SHP77 treated with DMSO at 0.1 percent for 48 hours (cell line): ENCODE measurements at regions not wholly inside any gene's neighbourhood (a gene's known extent, or its start where the extent isn't known, plus 50 kb on each side); places are given as distances from the start of the nearest gene placed in this dataset.
"Not testable (repeated sequence)": the region's sequence is repeated elsewhere in the genome, so short reads cannot be mapped to it uniquely, and the experiment has no call there.

Experiments
- DNase-seq: peaks from one replicate; lab custom pipeline; 2025; lab: John Stamatoyannopoulos, UW

DNA sequence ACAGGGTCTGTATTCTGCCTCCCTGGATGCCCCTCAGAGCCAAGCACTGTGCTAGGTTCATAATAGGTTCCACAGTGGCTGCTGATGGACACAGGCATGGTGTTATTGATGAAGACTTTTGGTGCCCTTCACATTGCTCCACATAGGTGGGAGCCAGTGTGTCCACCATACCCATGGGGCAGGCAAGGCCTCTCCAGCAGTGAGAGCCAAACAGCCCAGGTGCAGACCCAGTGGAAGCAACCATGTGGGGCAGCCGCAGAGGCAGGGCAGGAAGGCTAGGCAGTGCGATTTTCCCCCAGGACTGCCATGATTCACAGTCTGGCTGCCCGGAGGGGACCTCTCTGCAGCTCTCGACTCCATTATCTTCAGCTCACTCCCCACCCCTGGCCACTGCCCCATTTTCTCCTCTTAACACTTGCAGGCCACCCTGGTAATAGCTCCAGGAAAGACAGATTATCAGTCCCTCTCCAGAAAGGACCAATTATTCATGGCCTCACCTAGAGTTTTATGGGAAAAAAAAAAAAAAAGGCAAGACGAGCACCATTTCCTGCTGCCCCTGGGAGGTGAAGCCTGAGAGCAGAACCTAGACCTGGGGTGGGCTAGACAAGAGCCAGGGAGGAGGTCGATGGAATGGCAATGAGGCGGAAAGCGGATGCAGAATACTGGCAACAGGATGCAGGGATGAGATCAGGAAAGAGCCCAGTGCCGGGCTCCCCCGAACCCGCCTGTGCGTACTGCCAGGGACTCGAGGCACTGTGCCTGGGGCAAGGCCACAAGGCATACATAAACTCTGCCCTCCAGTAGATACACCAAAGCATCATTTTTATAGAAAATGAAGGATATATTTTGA, 343.0 kb upstream of the NCAM1 start:
- no peak for DNase-seq

DNA sequence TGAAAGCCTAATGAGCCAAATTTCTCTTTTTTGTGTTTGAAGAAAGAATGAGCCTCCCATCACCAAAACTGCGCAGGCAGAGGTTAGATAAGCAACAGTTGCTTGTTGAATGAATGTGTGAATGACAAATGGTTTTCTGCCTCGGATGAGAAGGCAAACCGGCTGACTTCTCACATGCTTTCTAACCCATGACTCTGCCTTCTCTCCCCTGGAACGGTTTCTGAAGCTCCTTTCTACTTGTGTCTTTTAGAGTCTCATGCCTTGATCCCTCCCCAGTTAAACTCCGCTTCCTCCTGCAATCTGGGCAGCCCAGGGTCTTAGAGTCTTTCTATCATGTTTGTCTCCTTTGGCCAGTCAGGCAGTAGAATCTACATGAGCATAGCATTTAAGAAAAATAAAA, 342.1 kb upstream of the NCAM1 start:
- no peak for DNase-seq

DNA sequence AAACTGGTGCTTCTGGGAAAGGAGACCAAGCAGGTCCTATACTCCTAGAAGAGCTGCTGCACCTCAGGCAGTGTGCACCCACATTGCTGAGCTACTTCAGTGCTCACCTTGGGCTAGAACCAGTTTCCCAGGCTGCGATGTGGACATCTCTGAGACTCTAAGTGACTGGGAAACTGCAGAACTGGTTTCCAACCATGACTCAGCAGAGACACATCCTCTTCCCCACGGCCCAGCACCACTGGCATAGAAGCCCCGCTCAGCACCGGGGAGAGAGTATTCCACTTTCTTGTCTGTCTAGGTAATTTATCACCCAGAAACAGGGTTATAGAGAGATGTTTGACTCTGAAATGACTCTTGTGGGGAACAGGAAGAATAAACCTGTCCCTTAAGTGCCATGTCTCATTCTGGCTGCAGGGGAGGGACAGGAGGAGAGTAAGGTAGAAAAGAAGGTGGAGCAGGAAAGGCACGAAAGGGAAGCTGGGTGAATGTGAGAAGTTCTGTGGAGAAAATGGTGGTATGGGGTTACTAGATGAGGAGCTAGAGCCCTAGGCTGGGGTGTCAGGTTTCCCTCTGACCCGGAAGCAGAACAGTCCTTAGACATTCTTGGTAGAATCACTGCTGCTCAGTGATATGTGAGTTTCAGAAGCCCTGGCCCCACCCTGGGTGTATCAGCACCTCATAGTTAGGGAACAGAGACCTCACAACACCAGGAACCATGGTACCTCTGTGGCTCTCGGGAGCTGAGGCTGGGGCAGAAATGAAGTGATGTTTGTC, 340.4 kb upstream of the NCAM1 start:
- DNase-seq, result no peak

DNA sequence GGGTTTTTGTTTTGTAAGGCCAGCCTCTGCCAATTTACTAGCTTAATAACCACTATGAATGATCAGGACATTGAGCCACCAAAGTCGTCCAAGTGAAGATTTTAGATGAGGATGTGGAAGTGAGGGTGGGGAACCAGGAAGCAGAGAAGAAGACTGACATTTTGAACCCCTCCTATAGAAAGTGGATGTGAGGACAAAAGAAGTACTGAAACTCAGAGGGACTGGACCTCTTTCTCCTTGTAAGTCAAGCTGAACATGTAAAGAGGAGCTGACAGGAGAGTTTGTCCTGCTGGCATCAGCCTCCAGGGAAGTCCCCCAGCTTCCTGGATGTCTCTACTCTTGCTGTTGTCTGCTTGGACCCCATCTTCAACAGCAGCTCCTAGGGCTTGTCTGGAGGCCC, 338.2 kb upstream of the NCAM1 start:
- DNase-seq, result no peak

DNA sequence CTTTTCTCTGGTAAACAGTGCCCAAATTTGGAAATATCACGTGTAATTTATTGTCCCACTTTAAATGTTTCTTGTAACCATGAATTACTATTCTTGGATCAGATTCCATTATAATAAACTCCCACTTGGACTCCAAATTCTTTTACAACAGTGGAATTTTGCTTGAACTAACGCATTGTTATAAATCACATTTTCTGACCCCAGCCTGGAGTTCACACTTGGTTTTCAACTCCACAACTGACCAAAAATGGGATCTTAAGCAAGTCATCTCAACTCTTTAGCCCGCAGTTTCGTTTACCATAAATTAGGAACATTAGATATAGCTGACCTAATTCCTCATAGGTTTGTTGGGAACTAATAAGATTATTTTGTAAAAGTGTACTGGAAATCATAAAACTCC, 336.8 kb upstream of the NCAM1 start:
- DNase-seq, result no peak

DNA sequence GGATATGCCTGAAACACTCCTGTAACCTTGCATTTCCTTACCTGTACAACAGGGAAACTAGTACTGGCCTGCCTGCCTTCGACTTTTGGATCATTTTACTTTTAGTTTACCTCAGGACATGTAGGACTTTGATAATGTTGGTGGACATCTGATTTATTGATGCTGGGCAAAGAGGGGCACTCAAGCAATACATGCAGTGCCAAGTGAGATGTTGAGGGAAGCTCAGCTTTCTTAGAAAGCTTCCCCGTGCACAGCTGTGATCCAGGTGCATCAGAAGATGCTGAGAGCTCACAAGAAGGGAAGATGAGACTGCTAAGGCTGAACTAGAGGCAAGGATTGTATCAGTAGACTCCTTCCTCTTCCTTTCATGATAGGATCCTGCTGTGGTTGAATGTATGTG, 336.2 kb upstream of the NCAM1 start:
- DNase-seq, result not testable (repeated sequence)

DNA sequence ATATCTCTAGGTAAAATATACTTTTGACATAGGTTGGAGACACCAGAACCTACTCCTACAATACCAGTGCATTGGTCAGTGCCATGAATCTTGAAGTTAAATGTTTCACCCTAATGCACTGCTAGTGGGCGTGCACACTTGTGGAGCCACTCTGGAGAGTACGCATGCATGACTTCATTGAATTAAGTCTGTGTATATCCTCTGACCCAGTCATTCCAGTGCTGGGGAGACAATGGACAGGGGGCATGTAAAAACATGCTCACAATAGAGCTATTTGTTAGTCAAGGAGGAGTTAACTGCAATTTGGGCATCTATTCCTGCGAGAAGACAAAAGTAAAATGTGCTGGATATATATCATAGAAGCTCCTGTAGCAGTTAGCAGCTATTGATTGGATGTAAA, 335.4 kb upstream of the NCAM1 start:
- DNase-seq, result no peak

DNA sequence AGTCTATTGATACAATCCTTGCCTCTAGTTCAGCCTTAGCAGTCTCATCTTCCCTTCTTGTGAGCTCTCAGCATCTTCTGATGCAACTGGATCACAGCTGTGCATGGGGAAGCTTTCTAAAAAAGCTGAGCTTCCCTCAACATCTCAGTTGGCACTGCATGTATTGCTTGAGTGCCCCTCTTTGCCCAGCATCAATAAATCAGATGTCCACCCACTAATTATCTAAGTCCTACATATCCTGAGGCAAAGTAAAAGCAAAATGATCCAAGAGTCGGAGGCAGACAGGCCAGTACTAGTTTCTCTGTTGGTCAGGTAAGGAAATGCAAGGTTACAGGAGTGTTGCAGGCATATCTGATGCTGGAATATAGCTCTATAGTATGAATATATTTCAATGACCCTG, 334.5 kb upstream of the NCAM1 start:
- DNase-seq, result no peak

DNA sequence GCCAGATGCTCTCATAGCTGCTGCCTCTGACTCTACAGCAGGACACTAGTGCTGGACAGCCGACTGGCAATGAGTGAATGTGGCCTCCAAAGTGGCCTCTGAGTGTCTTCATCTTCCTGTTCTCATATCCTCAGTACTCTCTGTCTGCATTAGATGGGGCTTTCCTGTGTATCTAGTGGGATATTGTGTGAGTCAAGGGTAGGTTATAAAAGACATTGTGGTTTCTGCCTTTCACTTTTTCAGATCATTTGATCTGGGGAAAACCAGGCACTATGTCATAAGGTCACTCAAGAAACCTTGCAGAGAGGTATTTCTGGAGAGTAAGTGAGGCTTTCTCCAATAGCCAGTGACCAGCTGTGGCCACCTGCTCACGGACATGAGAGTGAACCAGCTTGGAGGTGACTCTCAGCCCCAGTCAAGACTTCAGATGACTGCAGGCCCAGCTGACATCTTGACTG, 333.6 kb upstream of the NCAM1 start:
- DNase-seq, result no peak

DNA sequence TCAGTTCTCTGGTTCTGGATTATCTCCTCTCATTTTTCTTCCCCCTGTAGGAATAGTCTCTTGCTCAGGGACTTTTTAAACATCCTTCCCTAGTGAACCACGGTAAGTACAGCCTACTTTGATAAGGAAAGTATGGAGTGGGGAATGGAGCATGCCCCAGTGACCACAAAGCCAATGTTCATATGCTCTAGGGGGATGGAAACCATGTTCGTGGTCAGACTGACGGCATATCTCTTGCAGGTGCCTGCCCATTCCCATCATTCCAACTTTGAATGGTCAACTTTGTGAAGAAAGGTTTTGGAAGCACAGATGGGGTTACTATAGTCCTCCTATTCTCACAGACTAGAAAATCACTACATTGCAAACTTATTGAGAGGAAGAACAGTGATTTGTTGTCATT, 332.5 kb upstream of the NCAM1 start:
- no peak for DNase-seq

DNA sequence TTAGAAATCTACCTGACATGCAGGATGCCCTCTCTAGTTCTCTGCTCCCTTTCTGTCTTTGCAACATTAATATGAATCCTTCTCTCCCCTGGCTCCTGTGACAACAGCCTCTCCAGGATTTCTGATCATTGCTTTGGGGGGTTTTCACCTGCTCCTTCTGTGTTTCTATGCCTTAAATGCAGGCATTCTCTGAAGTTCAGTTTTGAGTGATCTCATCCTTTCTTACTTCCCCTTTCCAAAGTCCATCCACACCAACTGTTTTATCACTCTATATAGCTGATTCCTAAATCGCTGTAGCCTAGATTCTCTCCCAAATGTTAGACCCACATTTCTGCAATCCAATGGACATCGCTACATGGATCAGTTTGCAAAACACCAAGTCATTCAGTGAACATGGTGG, 330.7 kb upstream of the NCAM1 start:
- DNase-seq, result no peak

DNA sequence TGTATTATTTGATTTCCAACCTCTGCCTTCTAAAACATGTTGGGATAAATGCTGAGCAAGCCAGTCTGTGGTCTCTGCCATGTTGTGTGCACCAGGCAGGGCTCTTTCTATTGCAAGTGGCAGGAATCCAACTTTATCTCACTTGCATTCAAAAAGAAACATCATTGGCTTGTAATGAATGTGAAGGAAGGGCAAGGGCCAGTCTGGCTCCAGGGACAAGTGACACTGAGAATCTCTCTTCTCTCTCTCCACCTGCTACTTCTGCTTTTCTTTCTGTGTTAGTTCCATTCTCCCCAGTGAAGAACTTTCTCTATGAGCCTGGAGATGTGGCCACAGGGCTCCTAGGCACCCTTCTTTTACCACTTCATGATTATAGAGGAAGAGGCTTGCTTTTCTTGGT, 329.9 kb upstream of the NCAM1 start:
- DNase-seq, result no peak

DNA sequence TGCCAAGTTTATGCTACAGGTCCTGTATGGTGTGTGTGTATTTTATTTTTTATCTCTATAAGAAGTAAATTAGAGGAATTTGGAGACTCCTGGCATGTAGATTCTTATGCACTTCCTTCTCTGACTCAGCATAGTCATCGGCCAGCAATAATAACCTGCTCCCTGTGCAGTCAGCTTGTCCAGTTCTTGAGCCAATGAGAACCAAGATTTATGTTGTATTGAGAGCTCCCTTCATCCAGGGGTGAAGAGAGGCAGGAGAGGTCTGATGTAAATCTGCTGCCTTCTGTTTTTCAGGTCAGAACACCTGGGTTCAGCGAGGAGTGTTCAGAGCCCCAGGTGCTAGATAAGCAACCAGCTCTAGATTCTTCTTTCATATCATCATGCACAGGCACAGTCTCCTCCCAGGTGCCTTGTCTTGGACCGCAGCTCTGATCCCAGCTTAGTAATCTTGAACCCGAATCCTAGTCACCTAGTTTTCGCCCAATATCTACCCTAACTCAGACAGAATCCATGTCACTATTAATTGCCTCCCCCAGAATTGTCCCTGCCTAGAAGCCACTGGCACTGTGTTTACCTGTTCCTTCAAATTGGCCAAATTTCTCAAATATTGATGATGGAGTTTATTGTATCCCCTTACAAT, 328.2 kb upstream of the NCAM1 start:
- no peak for DNase-seq

DNA sequence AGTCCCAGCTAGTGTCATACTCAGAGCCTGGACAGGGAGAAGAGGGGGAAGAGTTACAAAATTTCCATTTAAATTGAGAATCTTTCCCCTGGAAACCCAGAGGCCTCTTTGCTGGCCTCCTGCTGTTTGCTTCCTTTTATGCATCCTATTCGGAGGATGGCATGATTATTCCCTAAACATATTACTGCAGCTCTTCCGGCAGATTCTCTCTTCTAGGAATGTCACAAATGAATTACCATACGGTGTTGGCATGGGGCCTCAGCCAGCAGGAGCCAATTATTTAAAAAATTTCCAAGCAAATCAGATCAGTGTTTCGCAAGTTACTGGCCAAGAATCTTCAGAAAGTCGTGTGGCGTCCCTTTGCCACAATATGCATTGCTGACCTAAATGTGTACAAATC, 326.7 kb upstream of the NCAM1 start:
- DNase-seq, result no peak

DNA sequence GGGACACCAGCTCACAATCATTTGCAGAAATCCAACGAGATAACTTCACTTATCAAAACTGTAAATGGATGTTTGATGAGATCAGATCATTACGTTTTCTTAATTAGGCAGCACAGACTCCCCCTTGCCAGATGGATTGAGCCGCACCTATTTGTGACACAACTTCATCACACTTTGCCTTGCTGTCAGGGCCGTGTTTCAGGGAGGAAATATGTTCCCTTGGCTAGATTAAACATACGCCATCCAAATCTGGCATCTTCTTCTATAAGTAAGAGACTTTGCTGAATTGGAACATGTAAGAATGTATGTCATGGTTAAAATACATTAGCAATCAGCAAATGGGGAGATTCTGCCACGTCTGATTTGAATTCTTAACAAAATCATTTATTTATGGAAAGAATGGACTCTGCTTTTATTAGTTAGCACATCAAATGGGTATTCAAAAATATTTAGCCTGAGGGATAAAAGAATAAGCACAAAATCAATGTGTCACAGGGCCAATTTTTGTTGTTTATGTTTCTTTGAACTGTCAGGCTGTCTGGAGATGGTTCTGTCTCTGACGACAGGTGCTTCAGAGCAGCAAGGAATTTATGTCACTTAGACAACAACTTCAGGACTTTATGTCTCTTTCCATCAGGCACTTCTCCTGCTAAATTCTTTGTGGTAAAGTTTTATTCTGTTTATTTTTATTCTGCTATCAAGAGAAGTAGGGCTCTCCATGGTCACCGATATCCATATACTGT, 326.1 kb upstream of the NCAM1 start:
- no peak for DNase-seq

DNA sequence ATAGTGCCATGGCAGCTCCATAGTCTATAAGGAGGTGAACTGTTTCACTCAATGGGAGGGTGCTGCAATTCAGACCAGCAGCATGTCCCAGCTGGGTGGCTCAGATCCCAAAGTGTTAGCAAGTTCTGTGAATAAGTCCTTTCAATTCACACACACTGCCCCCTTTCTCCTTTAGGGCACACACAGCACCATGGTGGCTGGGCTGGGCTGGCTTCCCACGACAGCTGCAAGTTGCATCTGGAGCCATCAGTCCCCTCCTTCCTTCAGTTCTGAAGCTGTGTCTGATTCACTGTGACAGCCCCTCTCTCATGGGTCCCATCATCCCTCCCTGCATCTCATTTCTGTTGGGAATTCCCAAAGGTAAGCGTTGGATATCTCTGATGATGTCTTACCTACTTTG, 324.1 kb upstream of the NCAM1 start:
- no peak for DNase-seq

DNA sequence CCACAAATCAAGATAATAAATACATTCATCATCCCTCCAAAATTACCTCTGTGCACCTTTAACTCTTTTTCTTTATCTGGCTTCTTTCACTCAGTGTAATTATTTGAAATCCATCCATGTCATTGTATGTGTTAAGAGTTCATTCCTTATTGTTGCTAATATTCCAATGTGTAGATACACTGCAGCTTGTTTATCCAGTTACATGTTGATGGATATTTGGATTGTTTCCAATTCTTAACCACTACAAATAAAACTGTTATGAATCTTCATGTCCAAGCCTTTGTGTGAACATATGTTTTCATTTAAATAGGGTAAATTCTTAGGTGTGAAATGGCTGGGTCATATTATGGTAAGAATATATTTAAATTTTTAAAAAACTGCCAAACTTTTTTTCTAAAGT, 323.3 kb upstream of the NCAM1 start:
- DNase-seq, result no peak

DNA sequence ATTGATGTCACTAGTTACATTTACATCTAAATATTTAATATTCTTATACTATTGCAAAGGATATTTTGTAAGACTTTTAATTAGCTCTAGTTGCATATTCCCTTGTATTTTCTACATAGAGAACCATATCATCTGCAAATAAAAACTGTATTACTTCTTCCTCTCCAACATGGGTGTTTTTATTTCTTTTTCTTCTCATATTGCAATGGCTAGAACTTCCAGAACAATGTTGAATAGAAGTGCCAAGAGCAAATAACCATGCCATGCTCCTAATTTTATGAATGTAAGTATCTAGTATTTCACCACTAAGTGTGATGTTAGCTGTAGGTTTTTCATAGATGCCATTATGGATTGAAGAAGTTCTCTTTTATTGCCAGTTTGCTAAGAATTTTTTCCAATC, 321.8 kb upstream of the NCAM1 start:
- no peak for DNase-seq

DNA sequence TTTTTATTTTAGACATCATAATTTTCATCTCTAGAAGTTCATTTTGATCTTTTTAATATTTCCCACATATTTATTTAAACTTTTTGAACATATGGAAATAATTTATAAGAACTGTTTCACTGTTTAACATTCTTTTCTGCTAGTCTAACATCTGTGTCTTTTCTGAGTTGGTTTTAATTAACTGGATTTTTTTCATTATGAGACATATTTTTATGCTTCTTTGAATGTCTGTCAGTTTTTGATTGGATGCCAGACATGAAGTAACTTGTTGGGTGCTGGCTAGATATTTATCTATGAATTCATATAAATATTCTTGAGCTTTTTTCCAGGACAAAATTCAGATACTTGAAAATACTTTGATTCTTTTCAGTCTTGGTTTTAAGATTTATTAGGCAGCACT, 317.8 kb upstream of the NCAM1 start:
- DNase-seq, result no peak

DNA sequence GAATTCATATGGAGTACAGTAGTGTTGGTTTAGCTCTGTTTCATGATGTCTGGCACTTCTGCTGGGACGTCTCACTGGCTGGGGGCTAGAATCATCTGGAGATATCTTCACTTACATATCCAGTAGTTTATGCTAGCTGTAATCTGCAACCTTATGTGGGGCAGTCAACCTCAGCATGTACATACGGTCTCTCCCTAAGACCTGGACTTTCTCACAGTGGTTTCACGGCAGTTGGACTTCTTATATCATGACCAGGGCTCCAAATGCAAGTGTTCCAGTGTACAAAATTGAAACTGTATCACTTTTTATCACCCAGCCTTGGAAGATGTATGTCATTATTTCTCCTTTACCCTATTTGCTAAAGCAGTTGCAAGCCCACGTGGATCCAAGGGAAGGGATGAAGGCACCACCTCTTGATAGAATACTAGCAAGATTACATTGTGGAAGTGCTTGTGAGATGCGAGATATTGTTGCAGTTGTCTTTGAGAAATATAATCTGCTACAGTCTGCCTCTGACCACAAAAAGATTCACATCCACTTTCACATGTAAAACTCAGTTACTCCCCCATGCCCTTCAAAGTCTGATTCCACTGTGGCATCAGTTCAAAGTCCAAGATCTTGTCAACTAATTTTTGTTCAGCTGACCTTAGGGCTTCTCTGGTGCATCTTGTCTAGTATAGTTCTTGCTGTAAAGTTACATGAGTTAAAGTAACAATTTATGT, 316.6 kb upstream of the NCAM1 start:
- no peak for DNase-seq

DNA sequence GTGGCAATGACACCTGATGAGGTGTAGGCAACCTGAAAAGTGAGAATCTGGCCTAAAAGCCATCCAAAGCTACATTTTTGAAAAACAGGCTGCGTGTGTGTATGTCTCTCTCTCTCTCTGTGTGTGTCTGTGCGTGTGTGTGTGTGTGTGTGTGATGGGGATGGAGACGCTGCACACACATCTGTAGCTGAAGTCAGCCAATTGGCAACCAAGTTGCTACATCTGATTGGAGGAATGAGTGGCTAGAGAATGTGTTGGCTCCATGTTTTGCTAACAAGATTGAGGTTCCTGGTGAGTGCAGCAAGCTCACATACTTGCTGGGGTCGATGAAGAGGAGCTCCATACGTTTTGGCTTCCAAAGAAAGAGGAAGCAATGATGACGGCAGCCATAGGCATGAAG, 311.4 kb upstream of the NCAM1 start:
- DNase-seq, result no peak

DNA sequence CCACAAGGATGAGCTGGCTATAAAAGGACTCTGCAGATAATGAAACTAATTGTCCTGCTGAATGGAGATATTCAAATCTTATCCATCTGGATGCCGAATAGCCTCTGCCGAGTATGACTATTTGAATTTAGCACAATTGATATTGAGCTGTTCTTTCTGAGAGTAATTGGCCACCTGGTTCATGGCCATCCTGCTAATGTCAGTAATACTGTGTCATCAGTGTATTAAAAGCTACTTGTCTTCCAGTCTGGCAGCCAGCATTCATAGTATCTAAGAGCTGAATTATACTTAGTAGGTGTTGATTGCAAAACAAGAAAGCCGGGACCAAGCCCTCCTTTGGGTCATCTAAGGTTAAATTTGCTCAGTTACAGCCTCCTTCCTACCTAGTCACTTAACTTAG, 310.7 kb upstream of the NCAM1 start:
- no peak for DNase-seq
